ENCODE measurements at regions not wholly inside any gene's neighbourhood (a gene's known extent, or its start where the extent isn't known, plus 50 kb on each side); places are given as distances from the start of the nearest gene placed in this dataset.

DNA sequence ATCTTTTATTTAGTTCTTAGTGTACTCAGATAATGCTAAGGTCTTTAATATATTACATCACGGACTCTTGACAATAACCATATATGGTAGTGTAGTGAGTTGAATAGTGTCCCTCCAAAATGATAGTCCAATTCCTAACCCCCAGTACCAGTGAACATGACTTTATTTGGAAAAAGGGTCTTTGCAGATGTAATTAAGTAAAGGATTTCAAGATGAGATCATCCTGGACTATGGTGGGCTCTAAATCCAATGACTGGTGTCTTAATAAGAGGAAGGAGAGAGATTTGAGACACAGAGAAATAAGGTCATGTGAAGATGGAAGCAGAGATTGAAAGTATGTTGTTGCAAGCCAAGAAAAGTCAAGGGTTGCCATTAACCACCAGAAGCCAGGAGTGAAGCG lies 236.5 kb upstream of the DIPK2B start:
- DNase-seq (ENCODE audit: low read depth): no peak
- Histone ChIP-seq H3K27me3 (ENCODE audit: control insufficient read depth, insufficient read depth, low read length) (no peaks in the 10 kb centered on the region), H3K4me3 (ENCODE audit: low read depth, low read length) (no peak overlapping the region), H3K36me3 (ENCODE audit: control insufficient read depth, insufficient read depth, low read length) (no peaks in the 10 kb centered on the region)
- TF ChIP-seq, protein P1, sequence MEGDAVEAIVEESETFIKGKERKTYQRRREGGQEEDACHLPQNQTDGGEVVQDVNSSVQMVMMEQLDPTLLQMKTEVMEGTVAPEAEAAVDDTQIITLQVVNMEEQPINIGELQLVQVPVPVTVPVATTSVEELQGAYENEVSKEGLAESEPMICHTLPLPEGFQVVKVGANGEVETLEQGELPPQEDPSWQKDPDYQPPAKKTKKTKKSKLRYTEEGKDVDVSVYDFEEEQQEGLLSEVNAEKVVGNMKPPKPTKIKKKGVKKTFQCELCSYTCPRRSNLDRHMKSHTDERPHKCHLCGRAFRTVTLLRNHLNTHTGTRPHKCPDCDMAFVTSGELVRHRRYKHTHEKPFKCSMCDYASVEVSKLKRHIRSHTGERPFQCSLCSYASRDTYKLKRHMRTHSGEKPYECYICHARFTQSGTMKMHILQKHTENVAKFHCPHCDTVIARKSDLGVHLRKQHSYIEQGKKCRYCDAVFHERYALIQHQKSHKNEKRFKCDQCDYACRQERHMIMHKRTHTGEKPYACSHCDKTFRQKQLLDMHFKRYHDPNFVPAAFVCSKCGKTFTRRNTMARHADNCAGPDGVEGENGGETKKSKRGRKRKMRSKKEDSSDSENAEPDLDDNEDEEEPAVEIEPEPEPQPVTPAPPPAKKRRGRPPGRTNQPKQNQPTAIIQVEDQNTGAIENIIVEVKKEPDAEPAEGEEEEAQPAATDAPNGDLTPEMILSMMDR (IDR thresholded peaks at IDR 0.05; ENCODE audit: insufficient read depth, low read length, poor library complexity, severe bottlenecking): no peak

DNA sequence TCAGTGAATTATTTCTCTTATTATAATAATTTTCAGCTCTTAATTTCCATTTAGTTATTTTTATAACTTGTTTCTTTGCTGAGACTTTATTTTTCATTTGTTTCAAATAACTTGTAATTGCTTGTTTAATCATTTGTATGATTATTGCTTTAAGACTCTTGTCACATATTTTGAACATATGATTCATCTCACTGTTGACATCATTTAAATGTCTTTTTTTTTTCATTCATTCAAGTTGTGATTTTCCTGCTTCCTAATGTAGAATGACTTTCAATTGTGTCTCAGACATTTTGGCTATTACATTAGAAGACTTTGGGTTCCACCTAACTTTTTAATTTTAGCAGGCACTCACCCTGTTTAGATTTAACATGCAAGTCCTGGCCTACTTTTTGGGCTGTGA lies 234.8 kb upstream of the DIPK2B start:
- Histone ChIP-seq H3K4me3 (ENCODE audit: low read depth, low read length) (no peak overlapping the region), H3K27me3 (ENCODE audit: control insufficient read depth, insufficient read depth, low read length) (no peaks in the 10 kb centered on the region)
- no peak for DNase-seq (ENCODE audit: low read depth)

DNA sequence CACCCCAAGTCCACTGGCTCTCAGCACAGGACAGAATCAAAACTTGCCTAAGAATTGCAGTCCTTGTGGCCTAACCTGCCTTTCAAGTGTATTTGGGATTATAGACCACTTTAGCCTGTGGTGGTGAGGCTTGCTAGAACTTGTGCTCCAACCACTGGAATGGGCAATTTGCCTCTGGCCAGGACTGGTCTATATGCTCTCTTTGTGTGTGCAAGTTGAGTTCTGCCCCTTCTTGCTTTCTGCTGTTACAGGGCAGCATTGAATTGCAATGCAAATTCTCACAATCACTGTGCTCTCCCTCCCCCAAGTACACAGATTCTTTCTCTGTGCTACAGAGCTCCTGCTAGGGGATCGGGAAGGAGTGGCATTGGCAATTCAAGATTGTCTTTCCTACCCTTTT lies 233.6 kb upstream of the DIPK2B start:
- H3K27me3 ChIP-seq (ENCODE audit: control insufficient read depth, insufficient read depth, low read length): no peaks in the 10 kb centered on the region
- no peak for DNase-seq (ENCODE audit: low read depth)
- TF ChIP-seq, protein P1 (IDR thresholded peaks at IDR 0.05; ENCODE audit: insufficient read depth, low read length, poor library complexity, severe bottlenecking): no peak
- no peaks in the 10 kb centered on the region for H3K36me3 ChIP-seq (ENCODE audit: control insufficient read depth, insufficient read depth, low read length)
- no peak overlapping the region for H3K4me3 ChIP-seq (ENCODE audit: low read depth, low read length)

More for the DNA sequence above, 234.8 kb upstream of the DIPK2B start:
- H3K36me3 ChIP-seq (ENCODE audit: control insufficient read depth, insufficient read depth, low read length): no peaks in the 10 kb centered on the region
- TF ChIP-seq, protein P1 (IDR thresholded peaks at IDR 0.05; ENCODE audit: insufficient read depth, low read length, poor library complexity, severe bottlenecking): no peak

DNA sequence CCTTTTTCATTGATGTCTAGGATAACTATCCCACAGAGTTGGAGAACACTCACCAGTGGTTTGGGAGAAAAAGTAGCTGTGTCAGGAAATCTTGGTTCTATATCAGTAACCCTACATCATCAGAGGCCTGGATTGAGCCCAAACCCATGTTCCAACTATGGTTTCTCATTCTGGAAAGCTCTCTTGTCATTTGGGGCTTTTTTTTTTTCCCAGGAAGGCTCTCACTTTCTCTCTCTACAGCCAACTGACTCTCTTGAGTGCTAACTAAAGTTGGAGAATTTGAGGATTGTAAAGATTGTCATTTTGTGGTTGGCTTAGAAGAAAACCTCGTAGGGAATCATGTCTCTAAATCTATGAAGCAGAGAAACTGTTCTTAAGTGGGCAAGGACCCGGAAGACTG lies 228.2 kb upstream of the DIPK2B start:
- H3K36me3 ChIP-seq (ENCODE audit: control insufficient read depth, insufficient read depth, low read length): no peaks in the 10 kb centered on the region
- no peak overlapping the region for H3K4me3 ChIP-seq (ENCODE audit: low read depth, low read length)
- TF ChIP-seq, protein P1 (IDR thresholded peaks at IDR 0.05; ENCODE audit: insufficient read depth, low read length, poor library complexity, severe bottlenecking): no peak
- no peaks in the 10 kb centered on the region for H3K27me3 ChIP-seq (ENCODE audit: control insufficient read depth, insufficient read depth, low read length)
- DNase-seq (ENCODE audit: low read depth): no peak

DNA sequence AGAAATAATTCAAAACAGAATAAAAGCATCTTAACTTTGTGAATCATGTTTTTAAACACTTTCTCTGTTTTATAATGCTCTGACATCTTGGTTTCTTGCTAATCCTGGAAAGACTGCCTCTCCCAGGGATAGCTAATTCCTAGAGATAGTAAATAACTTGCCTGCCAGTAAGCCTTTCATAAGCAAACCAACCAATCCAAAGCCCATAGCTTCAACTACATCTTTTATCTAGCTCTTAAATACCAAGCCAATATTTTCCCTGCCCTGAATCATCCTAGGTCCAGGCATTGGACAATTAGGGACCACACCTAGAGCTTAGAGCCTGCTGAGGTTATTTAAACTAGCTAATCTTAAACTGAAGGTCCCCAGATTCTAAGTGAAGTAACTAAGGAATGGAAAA lies 223.7 kb upstream of the DIPK2B start:
- H3K4me3 ChIP-seq (ENCODE audit: low read depth, low read length): no peak overlapping the region
- DNase-seq (ENCODE audit: low read depth): no peak
- no peaks in the 10 kb centered on the region for H3K36me3 ChIP-seq (ENCODE audit: control insufficient read depth, insufficient read depth, low read length)
- H3K27me3 ChIP-seq (ENCODE audit: control insufficient read depth, insufficient read depth, low read length): no peaks in the 10 kb centered on the region
- TF ChIP-seq, protein P1 (IDR thresholded peaks at IDR 0.05; ENCODE audit: insufficient read depth, low read length, poor library complexity, severe bottlenecking): no peak

DNA sequence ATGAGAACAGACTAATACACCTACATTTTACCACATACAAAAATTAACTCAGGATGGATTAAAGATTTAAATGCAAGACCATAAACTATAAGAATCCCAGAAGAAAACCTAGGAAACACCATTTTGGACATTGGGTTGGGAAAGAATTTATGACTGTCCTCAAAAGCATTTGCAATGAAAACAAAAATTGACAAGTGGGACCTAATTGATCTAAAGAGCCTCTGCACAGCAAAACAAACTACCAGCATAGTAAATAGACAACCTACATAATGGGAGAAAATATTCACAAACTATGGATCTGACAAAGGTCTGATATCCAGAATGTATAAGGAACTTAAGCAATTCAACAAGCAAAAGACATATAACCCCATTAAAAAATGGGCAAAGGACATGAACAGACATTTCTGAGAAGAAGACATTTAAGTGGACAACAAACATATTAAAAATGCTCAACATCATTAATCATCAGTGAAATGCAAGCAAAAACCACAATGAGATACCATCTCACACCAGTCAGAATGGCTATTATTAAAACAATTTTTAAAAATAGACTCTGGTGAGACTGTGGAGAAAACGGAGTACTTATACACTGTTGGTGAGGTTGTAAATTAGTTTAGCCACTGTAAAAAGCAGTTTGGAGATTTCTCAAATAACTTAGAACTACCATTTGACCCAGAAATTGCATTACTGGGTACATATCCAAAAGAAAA lies 221.7 kb upstream of the DIPK2B start:
- TF ChIP-seq, protein P1 (IDR thresholded peaks at IDR 0.05; ENCODE audit: insufficient read depth, low read length, poor library complexity, severe bottlenecking): no peak
- H3K27me3 ChIP-seq (ENCODE audit: control insufficient read depth, insufficient read depth, low read length): no peaks in the 10 kb centered on the region
- DNase-seq (ENCODE audit: low read depth): no peak

More for the DNA sequence above, 221.7 kb upstream of the DIPK2B start:
- H3K4me3 ChIP-seq (ENCODE audit: low read depth, low read length): no peak overlapping the region
- no peaks in the 10 kb centered on the region for H3K36me3 ChIP-seq (ENCODE audit: control insufficient read depth, insufficient read depth, low read length)

All from kidney epithelial cell (primary cell).